Karpas-422 (cell line): ENCODE measurements at regions not wholly inside any gene's neighbourhood (a gene's known extent, or its start where the extent isn't known, plus 50 kb on each side); places are given as distances from the start of the nearest gene placed in this dataset.

Experiments
- DNase-seq: peaks from one replicate; pipeline ENCODE4 v3.0.0-alpha.2; 2015
- H2AFZ ChIP-seq: fragments of 200-600 bp; sonication (generic); 2 replicates; pipeline ENCODE4 v1.6.1; 2014; ENCODE audit warnings: antibody characterized with exemption, low read length, mixed read lengths
- H3K27ac ChIP-seq: fragments of 200-600 bp; sonication (generic); 2 replicates; pipeline ENCODE4 v1.5.1; 2014; ENCODE audit warnings: mild to moderate bottlenecking, low read length, moderate library complexity
- H3K27me3 ChIP-seq: fragments of 200-600 bp; sonication (generic); 2 replicates; pipeline ENCODE4 v1.6.1; 2014; ENCODE audit warnings: low read length, mixed read lengths
- H3K36me3 ChIP-seq: fragments of 200-600 bp; sonication (generic); 2 replicates; pipeline ENCODE4 v1.6.1; 2014; ENCODE audit warnings: low read length, mixed read lengths; ENCODE audit not compliant: insufficient read depth
- H3K4me1 ChIP-seq: fragments of 200-600 bp; sonication (generic); 2 replicates; pipeline ENCODE4 v1.6.1; 2014; ENCODE audit warnings: mild to moderate bottlenecking, low read length, mixed read lengths
- H3K4me2 ChIP-seq: fragments of 200-600 bp; sonication (generic); 2 replicates; pipeline ENCODE4 v1.6.1; 2014; ENCODE audit warnings: low read length, low read depth, mild to moderate bottlenecking; ENCODE audit not compliant: poor library complexity, severe bottlenecking
- H3K4me3 ChIP-seq: fragments of 200-600 bp; sonication (generic); 2 replicates; pipeline ENCODE4 v1.5.1; 2014; ENCODE audit warnings: mild to moderate bottlenecking, antibody characterized with exemption, low read length, mixed read lengths
- H3K79me2 ChIP-seq: fragments of 200-600 bp; sonication (generic); 2 replicates; pipeline ENCODE4 v1.6.1; 2014; ENCODE audit warnings: mild to moderate bottlenecking, low read length, mixed read lengths
- H3K9ac ChIP-seq: fragments of 200-600 bp; sonication (generic); 2 replicates; pipeline ENCODE4 v1.6.0; 2014; ENCODE audit warnings: low read length
- H3K9me2 ChIP-seq: fragments of 200-600 bp; sonication (generic), shearing (Covaris generic); replicated peaks from 2 replicates; pipeline ENCODE4 v1.6.0; 2014; ENCODE audit warnings: mild to moderate bottlenecking, low read length, moderate library complexity; ENCODE audit not compliant: insufficient read depth
- H3K9me3 ChIP-seq: fragments of 300-700, 200-600 bp; sonication (generic); 2 replicates; pipeline ENCODE4 v1.6.1; 2014; ENCODE audit warnings: low read length, mixed read lengths
- H4K20me1 ChIP-seq: fragments of 200-600 bp; sonication (generic); 2 replicates; pipeline ENCODE4 v1.6.1; 2014; ENCODE audit warnings: mild to moderate bottlenecking, antibody characterized with exemption, low read length, low read depth; ENCODE audit not compliant: insufficient read depth

GRCh38 chr1:164320790-164321731, 237.9 kb upstream of the PBX1 start:
- Histone ChIP-seq H4K20me1 (no peaks in the 10 kb centered on the region), H3K79me2 (no peaks in the 10 kb centered on the region), H3K9ac (no peak overlapping the region), H3K27ac (no peak overlapping the region), H3K9me2 (no peaks in the 10 kb centered on the region; the same call in 1 of the 2 replicates), H3K9me3 (no peaks in the 10 kb centered on the region), H3K36me3 (no peaks in the 10 kb centered on the region), H3K4me1 (no peaks in the 10 kb centered on the region), H3K27me3 (no peaks in the 10 kb centered on the region), H2AFZ (no peak overlapping the region), H3K4me3 (no peak overlapping the region), H3K4me2 (no peak overlapping the region)
- DNase-seq: no peak

DNA sequence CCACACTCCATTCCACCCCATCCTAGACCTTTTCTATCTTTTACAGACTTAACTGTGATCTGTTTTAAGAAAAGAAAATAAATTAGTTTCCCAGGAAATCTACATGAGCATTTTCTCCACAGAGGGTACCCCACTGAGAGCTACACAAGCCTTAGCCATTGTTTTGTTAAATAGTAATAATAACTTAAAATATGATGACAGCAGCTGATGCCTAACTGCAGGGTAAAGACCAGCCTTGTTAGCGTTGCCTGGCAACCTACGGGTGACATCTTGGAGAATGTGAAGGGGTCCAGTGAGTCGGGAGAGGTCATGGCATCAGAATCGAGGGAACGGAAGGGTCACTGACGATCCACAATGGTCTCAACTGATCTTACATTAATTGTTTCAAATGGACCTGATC, 233.2 kb upstream of the PBX1 start:
- H3K27ac ChIP-seq: no peak overlapping the region
- H4K20me1 ChIP-seq: no peaks in the 10 kb centered on the region
- no peak overlapping the region for H3K4me3 ChIP-seq
- H3K36me3 ChIP-seq: no peaks in the 10 kb centered on the region
- no peaks in the 10 kb centered on the region for H3K4me1 ChIP-seq
- H3K9ac ChIP-seq: no peak overlapping the region
- no peaks in the 10 kb centered on the region for H3K27me3 ChIP-seq
- no peaks in the 10 kb centered on the region for H3K9me3 ChIP-seq
- DNase-seq: no peak
- no peak overlapping the region for H3K4me2 ChIP-seq
- H3K9me2 ChIP-seq: no peaks in the 10 kb centered on the region
- H3K79me2 ChIP-seq: no peaks in the 10 kb centered on the region
- no peak overlapping the region for H2AFZ ChIP-seq

DNA sequence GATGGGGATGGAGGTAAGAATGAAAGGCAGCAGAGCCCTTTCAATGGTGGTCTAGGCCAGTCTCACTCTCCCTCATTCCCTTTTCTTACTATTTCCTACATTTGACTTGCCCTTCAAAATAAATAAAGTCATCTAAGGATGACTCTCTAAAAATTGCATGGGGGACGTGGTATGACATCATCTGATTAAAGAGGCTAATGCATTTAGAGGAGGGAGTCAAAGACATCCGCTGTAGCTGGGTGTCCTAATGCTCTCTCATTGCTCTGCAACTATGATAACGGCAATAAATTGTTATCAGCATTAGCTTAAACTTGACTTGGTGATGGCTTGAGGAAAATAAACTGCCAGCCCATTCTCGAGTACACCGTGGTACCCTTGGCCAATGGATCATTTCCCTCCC, 225.6 kb upstream of the PBX1 start:
- H3K36me3 ChIP-seq: no peaks in the 10 kb centered on the region
- no peak overlapping the region for H3K4me3 ChIP-seq
- no peaks in the 10 kb centered on the region for H3K4me1 ChIP-seq
- no peaks in the 10 kb centered on the region for H3K9me2 ChIP-seq
- no peaks in the 10 kb centered on the region for H3K79me2 ChIP-seq
- H3K27ac ChIP-seq: no peak overlapping the region
- H3K9me3 ChIP-seq: no peaks in the 10 kb centered on the region
- H4K20me1 ChIP-seq: no peaks in the 10 kb centered on the region
- no peak overlapping the region for H3K4me2 ChIP-seq
- H2AFZ ChIP-seq: no peak overlapping the region
- no peak for DNase-seq
- H3K27me3 ChIP-seq: no peaks in the 10 kb centered on the region
- H3K9ac ChIP-seq: no peak overlapping the region

DNA sequence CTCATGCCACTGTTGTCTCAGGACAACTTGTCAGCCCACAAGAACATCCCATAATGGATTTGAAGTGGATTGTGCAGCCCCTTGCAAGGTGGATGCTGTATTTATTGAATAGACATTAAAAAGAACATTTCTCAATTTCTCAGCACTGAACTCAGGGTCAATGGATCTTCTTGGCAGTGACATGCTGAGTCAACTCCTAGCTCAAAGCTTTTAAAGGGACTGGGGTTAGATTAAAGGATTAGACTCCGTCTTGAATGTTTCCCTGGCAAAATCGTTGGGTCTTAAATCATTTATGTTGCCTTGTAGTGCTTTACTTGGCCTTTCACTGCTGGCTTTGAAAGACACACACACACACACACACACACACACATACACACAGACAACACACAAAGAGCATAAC, 221.6 kb upstream of the PBX1 start:
- Histone ChIP-seq H4K20me1 (no peaks in the 10 kb centered on the region), H3K9me2 (no peaks in the 10 kb centered on the region), H3K4me3 (no peak overlapping the region), H3K4me2 (no peak overlapping the region), H3K9ac (no peak overlapping the region), H3K9me3 (peaks cover 5% of the 10 kb centered on the region; the same call in 1 of the 2 replicates), H3K27ac (no peak overlapping the region), H3K79me2 (no peaks in the 10 kb centered on the region), H3K36me3 (no peaks in the 10 kb centered on the region), H3K4me1 (no peaks in the 10 kb centered on the region), H3K27me3 (no peaks in the 10 kb centered on the region), H2AFZ (no peak overlapping the region)
- DNase-seq: no peak

DNA sequence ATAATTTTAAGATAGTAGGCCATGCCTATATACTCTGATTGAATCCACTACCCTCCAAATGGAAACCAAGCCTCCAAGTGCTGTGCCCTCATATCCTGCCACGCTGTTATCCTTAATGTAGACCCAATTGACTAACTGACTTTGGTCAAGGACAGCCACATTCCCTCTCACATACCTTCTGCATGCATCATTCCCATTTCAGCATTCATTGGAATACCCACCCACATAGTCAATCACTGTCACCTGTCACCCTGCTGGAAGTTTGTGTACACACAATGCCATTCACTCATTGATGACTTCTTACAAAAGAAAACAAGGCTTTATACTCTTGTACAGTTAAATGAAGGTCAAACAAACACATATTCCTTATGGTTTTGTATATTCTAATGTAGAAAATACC, 221.1 kb upstream of the PBX1 start:
- Histone ChIP-seq H3K4me3 (no peak overlapping the region), H3K9ac (no peak overlapping the region), H3K4me1 (no peaks in the 10 kb centered on the region), H3K79me2 (no peaks in the 10 kb centered on the region), H3K4me2 (no peak overlapping the region), H2AFZ (no peak overlapping the region), H3K9me2 (no peaks in the 10 kb centered on the region), H4K20me1 (no peaks in the 10 kb centered on the region), H3K27me3 (no peaks in the 10 kb centered on the region), H3K36me3 (no peaks in the 10 kb centered on the region), H3K9me3 (peaks cover 5% of the 10 kb centered on the region; the same call in 1 of the 2 replicates), H3K27ac (no peak overlapping the region)
- DNase-seq: no peak

DNA sequence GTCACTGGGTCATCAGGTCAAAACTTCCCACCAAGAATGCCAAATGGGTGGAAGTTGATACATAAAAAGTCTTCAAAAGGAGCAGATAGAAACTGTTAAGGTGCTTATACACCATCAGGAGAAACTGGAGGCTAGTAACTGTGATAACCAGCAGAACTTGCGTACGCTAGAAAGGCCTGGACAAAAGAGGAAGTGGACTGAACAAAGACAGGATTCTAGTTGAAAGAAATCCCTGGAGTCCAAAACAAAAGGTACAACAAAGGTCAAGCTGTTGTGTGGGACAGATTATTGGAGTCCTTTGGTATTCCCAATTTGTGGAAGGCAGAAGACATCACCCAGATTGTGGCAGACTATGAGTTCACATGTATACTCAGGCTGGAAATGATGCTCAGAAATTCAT, 215.8 kb upstream of the PBX1 start:
- Histone ChIP-seq H3K9me2 (no peaks in the 10 kb centered on the region), H3K4me2 (no peak overlapping the region), H3K4me3 (no peak overlapping the region), H3K27ac (no peak overlapping the region), H3K9ac (no peak overlapping the region), H2AFZ (no peak overlapping the region), H3K36me3 (no peaks in the 10 kb centered on the region), H3K9me3 (peaks cover 8% of the 10 kb centered on the region; the same call in 1 of the 2 replicates), H3K79me2 (no peaks in the 10 kb centered on the region), H3K4me1 (no peaks in the 10 kb centered on the region), H4K20me1 (no peaks in the 10 kb centered on the region), H3K27me3 (no peaks in the 10 kb centered on the region)
- DNase-seq: no peak

DNA sequence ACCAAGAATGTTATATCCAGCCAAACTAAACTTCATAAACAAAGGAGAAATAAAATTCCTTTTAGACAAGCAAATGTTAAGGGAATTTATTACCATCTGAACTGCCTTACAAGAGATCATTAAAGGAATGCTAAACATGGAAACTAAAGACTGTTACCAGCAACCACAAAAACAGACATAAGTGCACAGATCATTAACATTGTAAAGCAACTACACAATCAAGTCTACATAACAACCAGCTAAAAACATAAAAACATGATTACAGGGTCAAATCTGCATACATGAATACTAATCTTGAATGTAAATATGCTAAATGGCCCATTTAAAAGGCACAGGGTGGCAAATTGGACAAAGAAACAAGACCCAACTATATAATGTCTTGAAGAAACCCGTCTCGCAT, 211.0 kb upstream of the PBX1 start:
- H3K9ac ChIP-seq: no peak overlapping the region
- H4K20me1 ChIP-seq: no peaks in the 10 kb centered on the region
- no peaks in the 10 kb centered on the region for H3K36me3 ChIP-seq
- peaks cover 3% of the 10 kb centered on the region; the same call in 1 of the 2 replicates for H3K9me3 ChIP-seq
- H3K27ac ChIP-seq: no peak overlapping the region
- no peak overlapping the region for H3K4me2 ChIP-seq
- H3K27me3 ChIP-seq: no peaks in the 10 kb centered on the region
- H2AFZ ChIP-seq: no peak overlapping the region
- H3K4me3 ChIP-seq: no peak overlapping the region
- no peaks in the 10 kb centered on the region for H3K79me2 ChIP-seq
- no peaks in the 10 kb centered on the region for H3K4me1 ChIP-seq
- DNase-seq: no peak
- H3K9me2 ChIP-seq: no peaks in the 10 kb centered on the region

- Histone ChIP-seq H3K9me3 (no peaks in the 10 kb centered on the region; the same call in 1 of the 2 replicates), H3K4me3 (no peak overlapping the region), H2AFZ (no peak overlapping the region), H3K36me3 (no peaks in the 10 kb centered on the region), H3K9me2 (no peaks in the 10 kb centered on the region), H3K27me3 (no peaks in the 10 kb centered on the region), H3K27ac (no peak overlapping the region), H3K9ac (no peak overlapping the region), H3K4me1 (no peaks in the 10 kb centered on the region), H4K20me1 (no peaks in the 10 kb centered on the region), H3K4me2 (no peak overlapping the region), H3K79me2 (no peaks in the 10 kb centered on the region)
- no peak for DNase-seq
These were observed 202.5 kb upstream of the PBX1 start for GRCh38 chr1:164356511-164356910.
